ENCODE measurements at regions not wholly inside any gene's neighbourhood (a gene's known extent, or its start where the extent isn't known, plus 50 kb on each side); places are given as distances from the start of the nearest gene placed in this dataset.

- no peak for TF ChIP-seq CTCF (IDR thresholded peaks at IDR 0.05)
- no peak for TF ChIP-seq POLR2AphosphoS5 (IDR thresholded peaks at IDR 0.05)
- TF ChIP-seq POLR2A (IDR thresholded peaks at IDR 0.05), result no peak
These were observed 362.4 kb downstream of the OTOL1 start for GRCh38 chr3:161859057-161859456.

Data from gastroesophageal sphincter (tissue), 3 donors.